H9 (cell line): ENCODE measurements at regions not wholly inside any gene's neighbourhood (a gene's known extent, or its start where the extent isn't known, plus 50 kb on each side); places are given as distances from the start of the nearest gene placed in this dataset.

ENCODE experiments used
- DNase-seq: peaks from one replicate; pipeline ENCODE4 v3.0.0-alpha.2; 2017
- H2AFZ ChIP-seq: one replicate; pipeline ENCODE4 v1.6.1; 2013; ENCODE audit warnings: mild to moderate bottlenecking, low read length, control low read depth, moderate library complexity
- H2AK5ac ChIP-seq: 2 replicates; pipeline ENCODE4 v1.6.1; 2013; ENCODE audit warnings: low read length, control low read depth, mixed read lengths; ENCODE audit not compliant: insufficient read length
- H2BK120ac ChIP-seq: one replicate; pipeline ENCODE4 v1.6.1; 2013; ENCODE audit warnings: low read depth, mild to moderate bottlenecking, low read length, control low read depth, inconsistent platforms; ENCODE audit not compliant: poor library complexity, severe bottlenecking
- H2BK12ac ChIP-seq: 2 replicates; pipeline ENCODE4 v1.6.1; 2013; ENCODE audit warnings: low read length, control low read depth, mixed read lengths, low read depth; ENCODE audit not compliant: insufficient read length
- H2BK15ac ChIP-seq: 2 replicates; pipeline ENCODE4 v1.6.1; 2013; ENCODE audit warnings: low read depth, low read length, control low read depth
- H2BK20ac ChIP-seq: one replicate; pipeline ENCODE4 v1.6.1; 2013; ENCODE audit warnings: low read depth, mild to moderate bottlenecking, low read length, control low read depth, inconsistent platforms; ENCODE audit not compliant: poor library complexity, severe bottlenecking
- H2BK5ac ChIP-seq: 2 replicates; pipeline ENCODE4 v1.6.1; 2013; ENCODE audit warnings: low read length, control low read depth, mixed read lengths; ENCODE audit not compliant: insufficient read length
- H3K14ac ChIP-seq: 2 replicates; pipeline ENCODE4 v1.6.1; 2013; ENCODE audit warnings: low read length, control low read depth; ENCODE audit not compliant: insufficient read depth
- H3K18ac ChIP-seq: 2 replicates; pipeline ENCODE4 v1.6.1; 2013; ENCODE audit warnings: low read depth, mild to moderate bottlenecking, mixed read lengths, low read length, control low read depth; ENCODE audit not compliant: insufficient read length
- H3K23ac ChIP-seq: 2 replicates; pipeline ENCODE4 v1.6.1; 2013; ENCODE audit warnings: low read length, control low read depth, mixed read lengths, low read depth; ENCODE audit not compliant: insufficient read length
- H3K23me2 ChIP-seq: 2 replicates; pipeline ENCODE4 v1.6.1; 2013; ENCODE audit warnings: low read depth, mild to moderate bottlenecking, mixed read lengths, low read length, control low read depth; ENCODE audit not compliant: insufficient read length, poor library complexity, severe bottlenecking
- H3K27ac ChIP-seq: 2 replicates; pipeline ENCODE4 v1.5.1; 2013; ENCODE audit warnings: low read length, control low read depth, mixed read lengths, low read depth; ENCODE audit not compliant: insufficient read length
- H3K27me3 ChIP-seq: 2 replicates; pipeline ENCODE4 v1.6.1; 2013; ENCODE audit warnings: low read length, control low read depth, inconsistent platforms; ENCODE audit not compliant: insufficient read depth
- H3K4ac ChIP-seq: 2 replicates; pipeline ENCODE4 v1.6.1; 2013; ENCODE audit warnings: low read depth, mild to moderate bottlenecking, control low read depth, inconsistent platforms, low read length, moderate library complexity
- H3K4me1 ChIP-seq: 2 replicates; pipeline ENCODE4 v1.6.1; 2013; ENCODE audit warnings: low read length, control low read depth, inconsistent platforms; ENCODE audit not compliant: insufficient read depth
- H3K4me2 ChIP-seq: 2 replicates; pipeline ENCODE4 v1.6.1; 2013; ENCODE audit warnings: low read length, control low read depth, mixed read lengths; ENCODE audit not compliant: insufficient read length, insufficient read depth
- H3K56ac ChIP-seq: 2 replicates; pipeline ENCODE4 v1.6.1; 2013; ENCODE audit warnings: low read depth, mild to moderate bottlenecking, mixed read lengths, low read length, control low read depth; ENCODE audit not compliant: insufficient read length
- H3K79me1 ChIP-seq: 2 replicates; pipeline ENCODE4 v1.6.1; 2013; ENCODE audit warnings: low read depth, mild to moderate bottlenecking, moderate library complexity, low read length, control low read depth, inconsistent platforms; ENCODE audit not compliant: insufficient read depth, poor library complexity, severe bottlenecking
- H3K79me2 ChIP-seq: 2 replicates; pipeline ENCODE4 v1.6.1; 2013; ENCODE audit warnings: low read length, control low read depth, inconsistent platforms; ENCODE audit not compliant: insufficient read depth
- H3K9ac ChIP-seq: 2 replicates; pipeline ENCODE4 v1.6.1; 2013; ENCODE audit warnings: low read length, control low read depth, mixed read lengths; ENCODE audit not compliant: insufficient read length; ENCODE audit errors: extremely low read depth
- H3K9me3 ChIP-seq: one replicate; pipeline ENCODE4 v1.6.1; 2013; ENCODE audit warnings: low read depth, low read length, inconsistent platforms; ENCODE audit not compliant: control insufficient read depth
- H3T11ph ChIP-seq: one replicate; pipeline ENCODE4 v1.6.1; 2013; ENCODE audit warnings: mild to moderate bottlenecking, low read length, control low read depth, inconsistent platforms
- H4K20me1 ChIP-seq: one replicate; pipeline ENCODE4 v1.6.1; 2013; ENCODE audit not compliant: control insufficient read depth, insufficient read length, insufficient read depth
- H4K5ac ChIP-seq: 2 replicates; pipeline ENCODE4 v1.6.1; 2013; ENCODE audit warnings: low read depth, mild to moderate bottlenecking, mixed read lengths, low read length, control low read depth; ENCODE audit not compliant: insufficient read length
- H4K8ac ChIP-seq: replicated peaks from 2 replicates; pipeline ENCODE4 v1.6.1; 2013; ENCODE audit warnings: low read length, control low read depth, mixed read lengths, low read depth; ENCODE audit not compliant: insufficient read length
- H4K91ac ChIP-seq: 2 replicates; pipeline ENCODE4 v1.6.1; 2013; ENCODE audit warnings: low read depth, mild to moderate bottlenecking, moderate library complexity, mixed read lengths, low read length, control low read depth; ENCODE audit not compliant: insufficient read length
- H3K27ac Mint-ChIP-seq, 3 experiments: 2 replicates in 2 of 3; 3 replicates in 1 of 3; pipeline ENCODE4 v1.8.0; 2020 to 2021; ENCODE audit warnings: mixed read lengths in 3 of 3, mild to moderate bottlenecking in 1 of 3, moderate library complexity in 1 of 3
- H3K27me3 Mint-ChIP-seq: 2 replicates; pipeline ENCODE4 v1.8.0; 2021; ENCODE audit warnings: low read depth, mild to moderate bottlenecking, moderate library complexity, mixed read lengths
- H3K36me3 Mint-ChIP-seq, 3 experiments: 2 replicates in 2 of 3; 3 replicates in 1 of 3; pipeline ENCODE4 v1.8.0; 2020 to 2021; ENCODE audit warnings: low read depth in 3 of 3, mixed read lengths in 3 of 3; ENCODE audit not compliant: insufficient read depth in 1 of 3
- H3K4me1 Mint-ChIP-seq, 2 experiments: 2 replicates each; pipeline ENCODE4 v1.8.0; 2020; ENCODE audit warnings: mixed read lengths in 2 of 2
- H3K4me3 Mint-ChIP-seq, 2 experiments: 2 replicates in 1 of 2; 3 replicates in 1 of 2; pipeline ENCODE4 v1.8.0; 2020 to 2021; ENCODE audit warnings: mild to moderate bottlenecking in 2 of 2, mixed read lengths in 2 of 2, moderate library complexity in 1 of 2
- H3K9me3 Mint-ChIP-seq, 2 experiments: 2 replicates in 1 of 2; 3 replicates in 1 of 2; pipeline ENCODE4 v1.8.0; 2020; ENCODE audit warnings: mild to moderate bottlenecking in 2 of 2, mixed read lengths in 2 of 2, moderate library complexity in 1 of 2
- CTCF ChIP-seq: fragments of 200-600 bp; sonication (generic); conservative IDR thresholded peaks from 3 replicates; pipeline ENCODE4 v1.8.0; 2021; ENCODE audit warnings: antibody characterized with exemption, mild to moderate bottlenecking
- WGBS: extraction: QIAGEN DNeasy Blood & Tissue Kit; methylation state at CpG from one replicate; pipeline ENCODE4 v1.1.7; 2013; ENCODE audit warnings: missing lambda C conversion rate, low lambda C conversion rate, mixed read lengths; ENCODE audit not compliant: insufficient read length; ENCODE audit errors: extremely low coverage; 5-methylcytosine and 5-hydroxymethylcytosine counted together

- Mint-ChIP-seq H3K27me3 (no peaks in the 10 kb centered on the region), H3K36me3 (no peaks in the 10 kb centered on the region), H3K4me1 (0 out of 4 replicates have a peak, but pooled peaks cover 0 to 3% of the 10 kb centered on the region in 2 experiments), H3K4me3 (no peak overlapping the region), H3K27ac (peak overlapping the region in 1 of 3 experiments; percentile 4; a peak in 1 of 7 replicates), H3K9me3 (no peaks in the 10 kb centered on the region)
- no peak overlapping the region for H3T11ph ChIP-seq
- H3K4ac ChIP-seq, result no peak overlapping the region
- no peak overlapping the region for H3K14ac ChIP-seq
- WGBS, result no CpG with 5 or more reads among the region's 1 CpG
- no peak overlapping the region for H4K8ac ChIP-seq
- no peak overlapping the region for H3K23ac ChIP-seq
- no peak overlapping the region for H3K4me2 ChIP-seq
- no peak overlapping the region for H2BK20ac ChIP-seq
- no peak overlapping the region for H2BK120ac ChIP-seq
- no peak overlapping the region for H2AFZ ChIP-seq
- H3K9ac ChIP-seq, result no peak overlapping the region
- H3K79me2 ChIP-seq, result no peaks in the 10 kb centered on the region
- H4K5ac ChIP-seq, result no peak overlapping the region
- no peak for DNase-seq
- H3K56ac ChIP-seq, result no peak overlapping the region
- no peak overlapping the region for H3K18ac ChIP-seq
- no peaks in the 10 kb centered on the region for H3K9me3 ChIP-seq
- H4K91ac ChIP-seq, result no peak overlapping the region
- H3K23me2 ChIP-seq, result no peaks in the 10 kb centered on the region
- H3K79me1 ChIP-seq, result no peaks in the 10 kb centered on the region
- no peak overlapping the region for H2BK5ac ChIP-seq
- H3K27me3 ChIP-seq, result no peaks in the 10 kb centered on the region
- TF ChIP-seq CTCF, result no peak
- H3K4me1 ChIP-seq, result no peaks in the 10 kb centered on the region
- no peak overlapping the region for H3K27ac ChIP-seq
- no peaks in the 10 kb centered on the region for H4K20me1 ChIP-seq
- H2BK12ac ChIP-seq, result no peak overlapping the region
- no peak overlapping the region for H2BK15ac ChIP-seq
- no peak overlapping the region for H2AK5ac ChIP-seq
These were observed 505.4 kb upstream of the AGA start for GRCh38 chr4:177947607-177948006.
